Type B pancreatic cell (in vitro differentiated cells): ENCODE measurements at regions not wholly inside any gene's neighbourhood (a gene's known extent, or its start where the extent isn't known, plus 50 kb on each side); places are given as distances from the start of the nearest gene placed in this dataset.
"Not testable (repeated sequence)": the region's sequence is repeated elsewhere in the genome, so short reads cannot be mapped to it uniquely, and the experiment has no call there.

Experiments
- DNase-seq: peaks from one replicate; pipeline ENCODE4 v3.0.0; 2021; ENCODE audit warnings: mixed read lengths; ENCODE audit not compliant: unreplicated experiment; ENCODE audit errors: extremely low spot score
- H3K27ac Mint-ChIP-seq: 2 replicates; pipeline ENCODE4 v1.8.0; 2021; ENCODE audit warnings: mild to moderate bottlenecking, mixed read lengths
- H3K27me3 Mint-ChIP-seq: 2 replicates; pipeline ENCODE4 v1.8.0; 2021; ENCODE audit warnings: mixed read lengths
- H3K36me3 Mint-ChIP-seq: 2 replicates; pipeline ENCODE4 v1.8.0; 2021; ENCODE audit warnings: mixed read lengths
- H3K4me1 Mint-ChIP-seq: one replicate; pipeline ENCODE4 v1.8.0; 2021; ENCODE audit warnings: mixed read lengths; ENCODE audit not compliant: unreplicated experiment
- H3K4me3 Mint-ChIP-seq: 2 replicates; pipeline ENCODE4 v1.8.0; 2021; ENCODE audit warnings: mild to moderate bottlenecking, mixed read lengths
- H3K9me3 Mint-ChIP-seq: 2 replicates; pipeline ENCODE4 v1.8.0; 2021; ENCODE audit warnings: mixed read lengths
- TF ChIP-seq, protein P1 (sequence below): fragments of 200-600 bp; sonication (generic); conservative IDR thresholded peaks from 2 replicates; pipeline ENCODE4 v1.5.0; 2021; ENCODE audit warnings: antibody characterized with exemption, mild to moderate bottlenecking

DNA sequence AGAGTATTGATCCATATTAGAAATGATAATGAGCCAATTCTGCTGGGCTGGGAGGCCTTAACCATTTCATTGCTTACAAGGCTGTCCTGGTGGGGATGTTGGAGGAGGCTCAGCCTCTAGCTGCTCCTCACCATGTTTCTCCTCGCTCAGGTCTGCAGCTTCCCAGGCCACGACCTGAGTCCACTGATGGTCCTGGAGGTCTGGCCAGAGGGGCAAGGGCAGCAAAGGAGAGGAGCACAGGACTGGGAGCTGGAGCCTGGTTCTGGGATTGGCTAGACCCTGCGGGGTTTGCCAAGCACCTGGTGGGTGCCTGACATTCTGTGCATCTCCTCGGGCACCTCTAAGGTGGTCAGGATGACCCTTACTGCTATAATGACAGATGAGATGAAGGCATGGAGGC, 92.6 kb downstream of the KIF26A start:
- Mint-ChIP-seq H3K36me3 (no peaks in the 10 kb centered on the region), H3K9me3 (peaks cover 15% of the 10 kb centered on the region), H3K27ac (no peak overlapping the region), H3K27me3 (peaks cover 4% of the 10 kb centered on the region), H3K4me3 (no peak overlapping the region), H3K4me1 (peaks cover 8% of the 10 kb centered on the region)
- DNase-seq, result no peak
- TF ChIP-seq, protein P1, sequence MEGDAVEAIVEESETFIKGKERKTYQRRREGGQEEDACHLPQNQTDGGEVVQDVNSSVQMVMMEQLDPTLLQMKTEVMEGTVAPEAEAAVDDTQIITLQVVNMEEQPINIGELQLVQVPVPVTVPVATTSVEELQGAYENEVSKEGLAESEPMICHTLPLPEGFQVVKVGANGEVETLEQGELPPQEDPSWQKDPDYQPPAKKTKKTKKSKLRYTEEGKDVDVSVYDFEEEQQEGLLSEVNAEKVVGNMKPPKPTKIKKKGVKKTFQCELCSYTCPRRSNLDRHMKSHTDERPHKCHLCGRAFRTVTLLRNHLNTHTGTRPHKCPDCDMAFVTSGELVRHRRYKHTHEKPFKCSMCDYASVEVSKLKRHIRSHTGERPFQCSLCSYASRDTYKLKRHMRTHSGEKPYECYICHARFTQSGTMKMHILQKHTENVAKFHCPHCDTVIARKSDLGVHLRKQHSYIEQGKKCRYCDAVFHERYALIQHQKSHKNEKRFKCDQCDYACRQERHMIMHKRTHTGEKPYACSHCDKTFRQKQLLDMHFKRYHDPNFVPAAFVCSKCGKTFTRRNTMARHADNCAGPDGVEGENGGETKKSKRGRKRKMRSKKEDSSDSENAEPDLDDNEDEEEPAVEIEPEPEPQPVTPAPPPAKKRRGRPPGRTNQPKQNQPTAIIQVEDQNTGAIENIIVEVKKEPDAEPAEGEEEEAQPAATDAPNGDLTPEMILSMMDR, result no peak

- Mint-ChIP-seq H3K4me3 (no peak overlapping the region), H3K36me3 (no peaks in the 10 kb centered on the region), H3K4me1 (peaks cover 8% of the 10 kb centered on the region), H3K27me3 (peaks cover 6% of the 10 kb centered on the region), H3K9me3 (peaks cover 21% of the 10 kb centered on the region), H3K27ac (no peak overlapping the region)
- DNase-seq, result no peak
- TF ChIP-seq, protein P1, result no peak
Measured at GRCh38 chr14:104232070-104232484, 93.7 kb downstream of the KIF26A start.

- H3K36me3 Mint-ChIP-seq, DNase-seq, H3K27ac Mint-ChIP-seq, H3K4me1 Mint-ChIP-seq, H3K4me3 Mint-ChIP-seq, H3K27me3 Mint-ChIP-seq: not testable (repeated sequence)
- peaks cover 21% of the 10 kb centered on the region for H3K9me3 Mint-ChIP-seq
Measured at GRCh38 chr14:104234007-104234786, 95.8 kb downstream of the KIF26A start.

DNA sequence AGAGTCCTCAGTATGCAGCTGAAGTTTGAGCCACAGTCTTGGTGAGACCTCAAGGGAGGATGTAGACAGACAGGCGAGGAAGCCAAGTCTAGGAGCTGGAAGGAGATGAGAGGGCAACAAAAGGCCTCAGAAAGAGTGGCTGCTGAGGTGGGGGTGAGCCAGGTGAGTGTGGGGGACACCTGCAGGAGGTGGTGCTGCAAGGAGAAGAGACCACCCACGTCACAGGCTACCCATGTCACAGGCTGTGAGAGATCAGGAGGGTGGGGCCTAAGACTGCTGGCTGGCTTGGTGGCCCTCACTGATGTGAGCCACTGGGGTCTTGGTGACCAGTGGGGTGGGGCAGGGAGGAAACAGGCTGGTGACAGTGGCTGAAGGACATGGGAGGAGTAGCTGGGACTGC, 97.3 kb downstream of the KIF26A start:
- DNase-seq, result no peak
- TF ChIP-seq, protein P1, result no peak
- Mint-ChIP-seq H3K27me3 (peaks cover 4% of the 10 kb centered on the region), H3K4me1 (peaks cover 13% of the 10 kb centered on the region), H3K4me3 (no peak overlapping the region), H3K9me3 (peaks cover 21% of the 10 kb centered on the region), H3K36me3 (no peaks in the 10 kb centered on the region), H3K27ac (no peak overlapping the region)

GRCh38 chr14:104237651-104238423, 99.5 kb downstream of the KIF26A start:
- H3K36me3 Mint-ChIP-seq, result no peaks in the 10 kb centered on the region
- H3K4me3 Mint-ChIP-seq, result no peak overlapping the region
- H3K27me3 Mint-ChIP-seq, result peaks cover 4% of the 10 kb centered on the region
- H3K27ac Mint-ChIP-seq, result no peak overlapping the region
- TF ChIP-seq, protein P1, result no peak
- peaks cover 13% of the 10 kb centered on the region for H3K4me1 Mint-ChIP-seq
- peak; percentile 44 for DNase-seq
- H3K9me3 Mint-ChIP-seq, result peaks cover 21% of the 10 kb centered on the region
